Fibroblast of lung (primary cell): ENCODE measurements at regions not wholly inside any gene's neighbourhood (a gene's known extent, or its start where the extent isn't known, plus 50 kb on each side); places are given as distances from the start of the nearest gene placed in this dataset.

Source experiments
- DNase-seq, 2 donors: peaks; one replicate each; pipeline versions ENCODE4 v3.0.0 to v3.0.0-alpha.2; 2010; ENCODE audit warnings: low read depth in 2 of 2
- H2AFZ ChIP-seq: 2 replicates; pipeline ENCODE4 v1.5.1; 2012; ENCODE audit warnings: low read length, control low read depth, inconsistent platforms
- H3K27ac ChIP-seq: 2 replicates; pipeline ENCODE4 v1.5.1; 2011; ENCODE audit warnings: low read length, control low read depth; ENCODE audit not compliant: insufficient read depth
- H3K27me3 ChIP-seq: 2 replicates; pipeline ENCODE4 v1.5.1; 2011; ENCODE audit warnings: mild to moderate bottlenecking, low read length; ENCODE audit not compliant: control insufficient read depth, insufficient read depth
- H3K36me3 ChIP-seq: 2 replicates; pipeline ENCODE4 v1.5.1; 2011; ENCODE audit warnings: low read length; ENCODE audit not compliant: control insufficient read depth, insufficient read depth
- H3K4me1 ChIP-seq: 2 replicates; pipeline ENCODE4 v1.5.1; 2011; ENCODE audit warnings: low read length; ENCODE audit not compliant: control insufficient read depth, insufficient read depth; ENCODE audit errors: extremely low read depth
- H3K4me2 ChIP-seq: 2 replicates; pipeline ENCODE4 v1.5.1; 2011; ENCODE audit warnings: low read length, control low read depth; ENCODE audit not compliant: insufficient read depth; ENCODE audit errors: extremely low read depth
- H3K4me3 ChIP-seq, 4 experiments: fragments of 200-600 bp in 1 of 4; sonication (generic) in 1 of 4; replicated peaks in 1 of 4; 2 replicates each; pipeline ENCODE4 v1.5.1; 2011 to 2016; ENCODE audit warnings: low read length in 4 of 4, low read depth in 3 of 4, mild to moderate bottlenecking in 3 of 4, control low read depth in 2 of 4, inconsistent platforms in 1 of 4, mixed read lengths in 1 of 4; ENCODE audit not compliant: insufficient read depth in 1 of 4; ENCODE audit errors: control extremely low read depth in 1 of 4
- H3K79me2 ChIP-seq: 2 replicates; pipeline ENCODE4 v1.5.1; 2012; ENCODE audit warnings: mild to moderate bottlenecking, low read length, inconsistent platforms; ENCODE audit not compliant: control insufficient read depth, insufficient read depth
- H3K9ac ChIP-seq: 2 replicates; pipeline ENCODE4 v1.5.1; 2011; ENCODE audit warnings: mild to moderate bottlenecking, low read length, control low read depth; ENCODE audit not compliant: insufficient read depth
- H3K9me3 ChIP-seq: 2 replicates; pipeline ENCODE4 v1.5.1; 2012; ENCODE audit warnings: low read depth, low read length; ENCODE audit not compliant: control insufficient read depth, insufficient read depth
- H4K20me1 ChIP-seq: 2 replicates; pipeline ENCODE4 v1.5.1; 2011; ENCODE audit warnings: low read length; ENCODE audit not compliant: control insufficient read depth, insufficient read depth; ENCODE audit errors: extremely low read depth
- EZH2 ChIP-seq: IDR thresholded peaks from 2 replicates; pipeline ENCODE4 v1.5.1; 2012; ENCODE audit warnings: low read length, control low read depth, mild to moderate bottlenecking; ENCODE audit errors: missing control alignments
- TF ChIP-seq, protein P1 (sequence below), 2 donors: IDR thresholded peaks in 1 of 2; conservative IDR thresholded peaks in 1 of 2; 1 replicate in 1 of 2; 2 replicates in 1 of 2; pipeline ENCODE4 v1.5.1; 2011 to 2012; ENCODE audit warnings: low read length in 2 of 2, control low read depth in 1 of 2, inconsistent platforms in 1 of 2, low read depth in 1 of 2, mild to moderate bottlenecking in 1 of 2

- Histone ChIP-seq H3K4me3 (no peak overlapping the region), H2AFZ (no peak overlapping the region), H3K27ac (no peak overlapping the region), H3K9me3 (no peaks in the 10 kb centered on the region), H3K36me3 (no peaks in the 10 kb centered on the region), H3K4me2 (no peak overlapping the region), H4K20me1 (no peaks in the 10 kb centered on the region), H3K79me2 (no peaks in the 10 kb centered on the region), H3K27me3 (no peaks in the 10 kb centered on the region), H3K4me1 (no peaks in the 10 kb centered on the region), H3K9ac (no peak overlapping the region)
- TF ChIP-seq, protein P1, sequence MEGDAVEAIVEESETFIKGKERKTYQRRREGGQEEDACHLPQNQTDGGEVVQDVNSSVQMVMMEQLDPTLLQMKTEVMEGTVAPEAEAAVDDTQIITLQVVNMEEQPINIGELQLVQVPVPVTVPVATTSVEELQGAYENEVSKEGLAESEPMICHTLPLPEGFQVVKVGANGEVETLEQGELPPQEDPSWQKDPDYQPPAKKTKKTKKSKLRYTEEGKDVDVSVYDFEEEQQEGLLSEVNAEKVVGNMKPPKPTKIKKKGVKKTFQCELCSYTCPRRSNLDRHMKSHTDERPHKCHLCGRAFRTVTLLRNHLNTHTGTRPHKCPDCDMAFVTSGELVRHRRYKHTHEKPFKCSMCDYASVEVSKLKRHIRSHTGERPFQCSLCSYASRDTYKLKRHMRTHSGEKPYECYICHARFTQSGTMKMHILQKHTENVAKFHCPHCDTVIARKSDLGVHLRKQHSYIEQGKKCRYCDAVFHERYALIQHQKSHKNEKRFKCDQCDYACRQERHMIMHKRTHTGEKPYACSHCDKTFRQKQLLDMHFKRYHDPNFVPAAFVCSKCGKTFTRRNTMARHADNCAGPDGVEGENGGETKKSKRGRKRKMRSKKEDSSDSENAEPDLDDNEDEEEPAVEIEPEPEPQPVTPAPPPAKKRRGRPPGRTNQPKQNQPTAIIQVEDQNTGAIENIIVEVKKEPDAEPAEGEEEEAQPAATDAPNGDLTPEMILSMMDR (conservative IDR thresholded peaks at IDR 0.05 in 1 of 2, IDR thresholded peaks at IDR 0.05 in 1 of 2; ENCODE audit: low read depth in 1 of 2, low read length in 2 of 2), result no peak
- no peak for TF ChIP-seq EZH2
- no peak for DNase-seq
These were observed 607.2 kb upstream of the NOVA1 start for GRCh38 chr14:27205036-27205435.

DNA sequence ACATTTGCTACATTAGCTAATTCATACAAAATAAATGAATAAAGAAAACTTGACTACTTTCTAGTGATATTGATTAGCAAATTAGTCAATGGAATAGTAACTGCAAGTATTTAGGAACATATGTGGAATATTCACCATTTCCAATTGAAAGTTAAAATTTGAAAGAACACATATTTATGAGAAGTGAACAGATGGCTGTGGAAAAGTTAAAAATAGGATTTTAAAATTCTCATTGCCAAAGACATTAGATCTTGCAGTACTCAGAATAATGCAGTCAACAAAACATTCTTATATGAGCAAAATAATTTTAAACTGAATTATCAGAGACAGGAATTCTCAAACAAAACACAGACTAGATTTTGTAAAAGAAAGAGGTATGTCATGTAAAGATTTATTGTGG, 613.9 kb upstream of the NOVA1 start:
- DNase-seq, result no peak

GRCh38 chr14:27222671-27223070, 624.8 kb upstream of the NOVA1 start:
- no peaks in the 10 kb centered on the region for H3K27me3 ChIP-seq
- DNase-seq, result no peak
- H3K4me2 ChIP-seq, result no peak overlapping the region
- H3K4me3 ChIP-seq, result no peak overlapping the region
- no peaks in the 10 kb centered on the region for H3K9me3 ChIP-seq
- H2AFZ ChIP-seq, result no peak overlapping the region
- H3K79me2 ChIP-seq, result no peaks in the 10 kb centered on the region
- H4K20me1 ChIP-seq, result no peaks in the 10 kb centered on the region
- H3K36me3 ChIP-seq, result no peaks in the 10 kb centered on the region
- no peaks in the 10 kb centered on the region for H3K4me1 ChIP-seq
- no peak overlapping the region for H3K9ac ChIP-seq
- TF ChIP-seq, protein P1 (conservative IDR thresholded peaks at IDR 0.05 in 1 of 2, IDR thresholded peaks at IDR 0.05 in 1 of 2; ENCODE audit: low read depth in 1 of 2, low read length in 2 of 2), result no peak
- TF ChIP-seq EZH2, result no peak
- no peak overlapping the region for H3K27ac ChIP-seq

More for the DNA sequence above, 613.9 kb upstream of the NOVA1 start:
- Histone ChIP-seq H3K36me3 (no peaks in the 10 kb centered on the region), H3K79me2 (no peaks in the 10 kb centered on the region), H3K27ac (no peak overlapping the region), H4K20me1 (no peaks in the 10 kb centered on the region), H3K27me3 (no peaks in the 10 kb centered on the region), H3K4me1 (no peaks in the 10 kb centered on the region), H3K9ac (no peak overlapping the region), H3K4me2 (no peak overlapping the region), H2AFZ (no peak overlapping the region), H3K9me3 (no peaks in the 10 kb centered on the region), H3K4me3 (no peak overlapping the region)
- TF ChIP-seq, protein P1 (conservative IDR thresholded peaks at IDR 0.05 in 1 of 2, IDR thresholded peaks at IDR 0.05 in 1 of 2; ENCODE audit: low read depth in 1 of 2, low read length in 2 of 2), result no peak
- TF ChIP-seq EZH2, result no peak
